SK-N-SH treated with all-trans-retinoic acid at 6 μM for 48 hours (cell line): ENCODE measurements at regions not wholly inside any gene's neighbourhood (a gene's known extent, or its start where the extent isn't known, plus 50 kb on each side); places are given as distances from the start of the nearest gene placed in this dataset.
"Not testable (repeated sequence)": the region's sequence is repeated elsewhere in the genome, so short reads cannot be mapped to it uniquely, and the experiment has no call there.

Experiments used
- ARNTL ChIP-seq: fragments of 450-650 bp; formaldehyde crosslinking; IDR thresholded peaks from 2 replicates; pipeline ENCODE4 v1.5.0; 2020; ENCODE audit warnings: low read depth, mild to moderate bottlenecking, moderate library complexity, borderline replicate concordance
- CREB5 ChIP-seq: fragments of 250-450 bp; sonication (Bioruptor Pico); IDR thresholded peaks from 2 replicates; pipeline ENCODE4 v1.5.1; 2020; ENCODE audit warnings: low read depth, mild to moderate bottlenecking, moderate library complexity
- ISL1 ChIP-seq: fragments of 250-450 bp; sonication (Bioruptor Pico); IDR thresholded peaks from 2 replicates; pipeline ENCODE4 v2.1.2; 2022; ENCODE audit warnings: mild to moderate bottlenecking, moderate library complexity
- PATZ1 ChIP-seq: fragments of 250-450 bp; sonication (Bioruptor Pico); IDR thresholded peaks from 2 replicates; pipeline ENCODE4 v1.8.0; 2020; ENCODE audit warnings: mild to moderate bottlenecking, moderate library complexity, borderline replicate concordance
- PPARA ChIP-seq: fragments of 250-450 bp; sonication (Bioruptor Pico); IDR thresholded peaks from 2 replicates; pipeline ENCODE4 v1.5.0; 2020; ENCODE audit warnings: mild to moderate bottlenecking, borderline replicate concordance
- RARB ChIP-seq: fragments of 250-450 bp; sonication (Bioruptor Pico); IDR thresholded peaks from 2 replicates; pipeline ENCODE4 v1.8.0; 2021; ENCODE audit warnings: mild to moderate bottlenecking, moderate library complexity
- TOX ChIP-seq: fragments of 250-450 bp; sonication (Bioruptor Pico); IDR thresholded peaks from 2 replicates; pipeline ENCODE4 v1.8.0; 2021; ENCODE audit warnings: mild to moderate bottlenecking, moderate library complexity, borderline replicate concordance
- ZNF565 ChIP-seq: fragments of 450-650 bp; formaldehyde crosslinking; conservative IDR thresholded peaks from 2 replicates; pipeline ENCODE4 v1.5.0; 2020; ENCODE audit warnings: low read depth, mild to moderate bottlenecking, moderate library complexity
- ZNF70 ChIP-seq: fragments of 450-650 bp; formaldehyde crosslinking; IDR thresholded peaks from 2 replicates; pipeline ENCODE4 v1.5.0; 2020; ENCODE audit warnings: mild to moderate bottlenecking, moderate library complexity
- ZNF8 ChIP-seq: fragments of 450-650 bp; formaldehyde crosslinking; IDR thresholded peaks from 2 replicates; pipeline ENCODE4 v1.5.0; 2020; ENCODE audit warnings: mild to moderate bottlenecking, moderate library complexity
- TF ChIP-seq, protein P1 (sequence below): fragments of 250-450 bp; sonication (Bioruptor Pico); IDR thresholded peaks from 2 replicates; pipeline ENCODE4 v1.5.1; 2021; ENCODE audit warnings: mild to moderate bottlenecking, moderate library complexity

DNA sequence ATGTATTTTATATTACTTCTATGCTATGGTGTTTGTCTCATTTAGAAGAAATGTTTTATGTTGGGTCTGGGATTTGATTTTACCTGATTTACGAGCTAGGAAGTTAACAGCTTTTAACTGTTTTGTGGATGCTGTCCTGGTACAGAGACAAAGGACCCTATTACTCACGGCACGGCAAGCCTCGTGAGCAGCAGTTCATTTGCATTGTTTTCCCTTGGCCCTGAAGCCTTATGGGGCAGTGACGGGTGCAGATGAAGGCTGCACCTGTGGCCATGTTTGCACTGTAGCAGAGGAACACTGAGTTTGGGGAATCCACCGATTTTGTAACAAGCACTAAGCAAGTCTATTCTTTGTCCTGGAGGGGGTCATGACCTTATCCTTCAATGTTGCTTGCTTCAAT is 291.9 kb upstream of the SPATA31A3 start:
- not testable (repeated sequence) for TF ChIP-seq PATZ1 (CRISPR knock-in tag); ARNTL (CRISPR knock-in tag); PPARA (CRISPR knock-in tag); RARB; ZNF8 (CRISPR knock-in tag); CREB5 (CRISPR knock-in tag); ISL1; ZNF565; TOX (CRISPR knock-in tag); ZNF70
- TF ChIP-seq, protein P1, sequence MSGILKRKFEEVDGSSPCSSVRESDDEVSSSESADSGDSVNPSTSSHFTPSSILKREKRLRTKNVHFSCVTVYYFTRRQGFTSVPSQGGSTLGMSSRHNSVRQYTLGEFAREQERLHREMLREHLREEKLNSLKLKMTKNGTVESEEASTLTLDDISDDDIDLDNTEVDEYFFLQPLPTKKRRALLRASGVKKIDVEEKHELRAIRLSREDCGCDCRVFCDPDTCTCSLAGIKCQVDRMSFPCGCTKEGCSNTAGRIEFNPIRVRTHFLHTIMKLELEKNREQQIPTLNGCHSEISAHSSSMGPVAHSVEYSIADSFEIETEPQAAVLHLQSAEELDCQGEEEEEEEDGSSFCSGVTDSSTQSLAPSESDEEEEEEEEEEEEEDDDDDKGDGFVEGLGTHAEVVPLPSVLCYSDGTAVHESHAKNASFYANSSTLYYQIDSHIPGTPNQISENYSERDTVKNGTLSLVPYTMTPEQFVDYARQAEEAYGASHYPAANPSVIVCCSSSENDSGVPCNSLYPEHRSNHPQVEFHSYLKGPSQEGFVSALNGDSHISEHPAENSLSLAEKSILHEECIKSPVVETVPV (CRISPR knock-in tag) = not testable (repeated sequence)
